GM10266 (cell line): ENCODE measurements at regions not wholly inside any gene's neighbourhood (a gene's known extent, or its start where the extent isn't known, plus 50 kb on each side); places are given as distances from the start of the nearest gene placed in this dataset.

Experiments
- DNase-seq: peaks from one replicate; pipeline ENCODE4 v3.0.0; 2012; ENCODE audit errors: extremely low spot score
- TF ChIP-seq, protein P1 (sequence below): IDR thresholded peaks from 2 replicates; pipeline ENCODE4 v1.5.1; 2012; ENCODE audit warnings: mild to moderate bottlenecking, low read depth; ENCODE audit not compliant: control insufficient read depth, insufficient read depth; ENCODE audit errors: missing control alignments

- DNase-seq: no peak
- TF ChIP-seq, protein P1, sequence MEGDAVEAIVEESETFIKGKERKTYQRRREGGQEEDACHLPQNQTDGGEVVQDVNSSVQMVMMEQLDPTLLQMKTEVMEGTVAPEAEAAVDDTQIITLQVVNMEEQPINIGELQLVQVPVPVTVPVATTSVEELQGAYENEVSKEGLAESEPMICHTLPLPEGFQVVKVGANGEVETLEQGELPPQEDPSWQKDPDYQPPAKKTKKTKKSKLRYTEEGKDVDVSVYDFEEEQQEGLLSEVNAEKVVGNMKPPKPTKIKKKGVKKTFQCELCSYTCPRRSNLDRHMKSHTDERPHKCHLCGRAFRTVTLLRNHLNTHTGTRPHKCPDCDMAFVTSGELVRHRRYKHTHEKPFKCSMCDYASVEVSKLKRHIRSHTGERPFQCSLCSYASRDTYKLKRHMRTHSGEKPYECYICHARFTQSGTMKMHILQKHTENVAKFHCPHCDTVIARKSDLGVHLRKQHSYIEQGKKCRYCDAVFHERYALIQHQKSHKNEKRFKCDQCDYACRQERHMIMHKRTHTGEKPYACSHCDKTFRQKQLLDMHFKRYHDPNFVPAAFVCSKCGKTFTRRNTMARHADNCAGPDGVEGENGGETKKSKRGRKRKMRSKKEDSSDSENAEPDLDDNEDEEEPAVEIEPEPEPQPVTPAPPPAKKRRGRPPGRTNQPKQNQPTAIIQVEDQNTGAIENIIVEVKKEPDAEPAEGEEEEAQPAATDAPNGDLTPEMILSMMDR: no peak
Measured at GRCh38 chr14:82084813-82085212, 551.2 kb upstream of the SEL1L start.

DNA sequence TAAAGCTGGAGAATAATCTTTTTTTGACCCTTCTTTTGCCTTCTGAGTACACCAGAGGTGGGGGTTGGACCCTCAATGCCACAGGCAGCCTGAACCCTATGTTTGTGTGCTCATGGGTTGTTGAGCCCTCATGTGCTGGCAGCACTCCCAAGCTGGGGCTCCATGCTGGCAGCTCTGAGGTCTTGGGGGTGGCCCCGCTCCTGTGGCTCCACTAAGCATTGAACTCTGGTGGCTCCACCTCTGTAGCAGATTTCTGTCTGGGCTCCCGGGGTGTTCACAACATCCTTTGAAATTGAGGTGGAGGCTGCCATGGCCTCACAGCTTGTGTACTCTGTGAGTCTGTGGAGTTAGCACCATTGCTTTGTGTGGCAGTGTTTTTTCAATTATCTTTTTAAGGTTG, 557.4 kb upstream of the SEL1L start:
- no peak for DNase-seq
- TF ChIP-seq, protein P1: no peak

- DNase-seq: no peak
- TF ChIP-seq, protein P1: no peak
Measured at GRCh38 chr14:82094829-82095345, 561.2 kb upstream of the SEL1L start.

GRCh38 chr14:82104013-82104412, 570.4 kb upstream of the SEL1L start:
- TF ChIP-seq, protein P1: no peak
- no peak for DNase-seq

GRCh38 chr14:82112210-82112839, 578.7 kb upstream of the SEL1L start:
- DNase-seq: no peak
- TF ChIP-seq, protein P1: no peak

DNA sequence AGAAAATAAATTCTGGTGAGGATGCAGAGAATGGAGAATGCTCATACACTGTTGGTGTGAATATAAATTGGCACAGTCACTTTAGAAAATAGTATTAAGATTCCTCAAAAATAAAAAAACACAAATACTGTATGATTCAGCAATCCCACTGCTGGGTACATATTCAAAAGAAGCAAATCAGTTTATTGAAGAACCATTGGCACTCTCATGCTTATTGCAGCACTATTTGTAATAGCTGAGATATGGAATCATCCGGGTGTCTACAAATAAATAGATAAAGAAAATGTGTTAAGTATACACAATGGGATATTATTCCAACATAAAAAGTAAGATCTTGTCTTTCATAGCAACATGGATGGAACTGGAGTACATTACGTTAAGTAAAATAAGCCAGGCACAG, 579.4 kb upstream of the SEL1L start:
- TF ChIP-seq, protein P1: no peak
- DNase-seq: no peak

DNA sequence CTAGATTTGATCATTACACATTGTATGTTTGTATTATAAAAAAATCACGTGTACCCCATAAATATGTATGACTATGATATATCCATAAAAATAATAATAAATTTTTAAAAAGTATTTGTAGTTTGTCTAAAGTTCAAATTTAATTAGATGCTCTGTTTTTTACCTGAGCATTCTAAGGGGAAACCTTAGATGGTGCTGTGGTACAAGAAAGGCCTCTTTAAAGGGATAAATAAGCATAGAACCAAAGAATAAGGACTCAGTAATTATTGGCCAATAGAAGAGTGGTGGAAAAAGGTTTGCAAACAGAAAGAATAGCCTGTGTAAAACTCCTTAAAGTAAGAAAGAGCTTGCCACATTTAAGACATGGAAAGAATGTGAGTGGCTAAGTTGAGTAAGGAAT, 580.1 kb upstream of the SEL1L start:
- DNase-seq: no peak
- TF ChIP-seq, protein P1: no peak
